Loucy (cell line): ENCODE measurements at regions not wholly inside any gene's neighbourhood (a gene's known extent, or its start where the extent isn't known, plus 50 kb on each side); places are given as distances from the start of the nearest gene placed in this dataset.

Source experiments
- H2AFZ ChIP-seq: fragments of 200-600 bp; sonication (generic); 2 replicates; pipeline ENCODE4 v1.6.0; 2016; ENCODE audit warnings: antibody characterized with exemption, mild to moderate bottlenecking, low read length, moderate library complexity
- H3F3A ChIP-seq: fragments of 200-600 bp; 2 replicates; pipeline ENCODE4 v1.6.0; 2016; ENCODE audit warnings: antibody characterized with exemption, low read depth, mild to moderate bottlenecking
- H3K27me3 ChIP-seq: fragments of 200-600 bp; sonication (generic); 2 replicates; pipeline ENCODE4 v1.6.1; 2014; ENCODE audit warnings: low read length, mild to moderate bottlenecking; ENCODE audit not compliant: insufficient read depth, poor library complexity, severe bottlenecking
- H3K36me3 ChIP-seq: fragments of 200-600 bp; sonication (generic); 2 replicates; pipeline ENCODE4 v1.6.1; 2016; ENCODE audit warnings: low read length; ENCODE audit not compliant: insufficient read depth
- H3K4me1 ChIP-seq: fragments of 200-600 bp; sonication (generic); 2 replicates; pipeline ENCODE4 v1.5.1; 2014; ENCODE audit warnings: low read length, mild to moderate bottlenecking; ENCODE audit not compliant: insufficient read depth, poor library complexity, severe bottlenecking
- H3K4me2 ChIP-seq: fragments of 200-600 bp; sonication (generic); 2 replicates; pipeline ENCODE4 v1.6.0; 2014; ENCODE audit warnings: antibody characterized with exemption, low read length, low read depth, mild to moderate bottlenecking; ENCODE audit not compliant: poor library complexity, severe bottlenecking
- H3K4me3 ChIP-seq: fragments of 200-600 bp; sonication (generic); 2 replicates; pipeline ENCODE4 v1.5.1; 2014; ENCODE audit warnings: low read length, mild to moderate bottlenecking, mixed read lengths; ENCODE audit not compliant: poor library complexity, severe bottlenecking
- H3K79me2 ChIP-seq: fragments of 200-600 bp; sonication (generic); 2 replicates; pipeline ENCODE4 v1.6.1; 2014; ENCODE audit warnings: low read length; ENCODE audit not compliant: insufficient read depth
- H3K9ac ChIP-seq: fragments of 200-600 bp; sonication (generic); 2 replicates; pipeline ENCODE4 v1.6.0; 2014; ENCODE audit warnings: mild to moderate bottlenecking, low read depth, low read length, moderate library complexity; ENCODE audit not compliant: poor library complexity, severe bottlenecking
- H3K9me2 ChIP-seq: fragments of 200-600 bp; sonication (generic); replicated peaks from 2 replicates; pipeline ENCODE4 v1.6.1; 2016; ENCODE audit warnings: low read depth, low read length, mixed read lengths
- H3K9me3 ChIP-seq: fragments of 200-600 bp; sonication (generic); 2 replicates; pipeline ENCODE4 v1.6.1; 2014; ENCODE audit warnings: mild to moderate bottlenecking, antibody characterized with exemption, low read length, low read depth; ENCODE audit not compliant: insufficient read depth
- H4K20me1 ChIP-seq: fragments of 200-600 bp; sonication (generic); 2 replicates; pipeline ENCODE4 v1.6.0; 2014; ENCODE audit warnings: antibody characterized with exemption, low read length, mild to moderate bottlenecking; ENCODE audit not compliant: insufficient read depth, poor library complexity, severe bottlenecking
- EZH2phosphoT487 ChIP-seq: fragments of 200-600 bp; IDR thresholded peaks from 2 replicates; pipeline ENCODE4 v1.6.1; 2018; ENCODE audit warnings: antibody characterized with exemption, mild to moderate bottlenecking, moderate library complexity, borderline replicate concordance
- TF ChIP-seq, protein P1 (sequence below): fragments of 200-600 bp; sonication (generic); conservative IDR thresholded peaks from 2 replicates; pipeline ENCODE4 v1.5.1; 2014; ENCODE audit warnings: mild to moderate bottlenecking, antibody characterized with exemption, low read length

DNA sequence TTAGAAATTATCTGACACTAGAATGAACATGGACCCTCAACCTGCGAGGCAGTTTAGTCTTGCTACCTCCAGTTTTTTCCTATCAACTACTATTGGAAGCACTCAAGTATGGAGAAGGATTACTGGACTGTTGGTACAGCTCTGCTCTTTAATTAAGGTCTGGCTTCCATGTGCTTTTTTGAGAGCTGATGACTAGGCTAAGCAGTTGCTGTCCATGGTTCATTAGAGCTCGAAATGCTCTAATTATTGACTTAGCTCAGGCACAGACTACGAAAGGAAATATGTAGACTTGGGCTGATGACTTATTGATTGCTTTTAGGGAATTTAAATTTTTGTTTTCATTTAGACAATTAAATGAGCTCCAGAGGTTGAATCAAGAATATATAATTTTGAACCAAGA lies 1281.6 kb downstream of the HACE1 start:
- no peak overlapping the region for H3K4me2 ChIP-seq
- H3K79me2 ChIP-seq, result no peaks in the 10 kb centered on the region
- H3K9ac ChIP-seq, result no peak overlapping the region
- H3K4me1 ChIP-seq, result no peaks in the 10 kb centered on the region
- H3K9me3 ChIP-seq, result no peaks in the 10 kb centered on the region
- TF ChIP-seq, protein P1, sequence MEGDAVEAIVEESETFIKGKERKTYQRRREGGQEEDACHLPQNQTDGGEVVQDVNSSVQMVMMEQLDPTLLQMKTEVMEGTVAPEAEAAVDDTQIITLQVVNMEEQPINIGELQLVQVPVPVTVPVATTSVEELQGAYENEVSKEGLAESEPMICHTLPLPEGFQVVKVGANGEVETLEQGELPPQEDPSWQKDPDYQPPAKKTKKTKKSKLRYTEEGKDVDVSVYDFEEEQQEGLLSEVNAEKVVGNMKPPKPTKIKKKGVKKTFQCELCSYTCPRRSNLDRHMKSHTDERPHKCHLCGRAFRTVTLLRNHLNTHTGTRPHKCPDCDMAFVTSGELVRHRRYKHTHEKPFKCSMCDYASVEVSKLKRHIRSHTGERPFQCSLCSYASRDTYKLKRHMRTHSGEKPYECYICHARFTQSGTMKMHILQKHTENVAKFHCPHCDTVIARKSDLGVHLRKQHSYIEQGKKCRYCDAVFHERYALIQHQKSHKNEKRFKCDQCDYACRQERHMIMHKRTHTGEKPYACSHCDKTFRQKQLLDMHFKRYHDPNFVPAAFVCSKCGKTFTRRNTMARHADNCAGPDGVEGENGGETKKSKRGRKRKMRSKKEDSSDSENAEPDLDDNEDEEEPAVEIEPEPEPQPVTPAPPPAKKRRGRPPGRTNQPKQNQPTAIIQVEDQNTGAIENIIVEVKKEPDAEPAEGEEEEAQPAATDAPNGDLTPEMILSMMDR, result no peak
- no peak for TF ChIP-seq EZH2phosphoT487
- H3K9me2 ChIP-seq, result no peaks in the 10 kb centered on the region
- no peaks in the 10 kb centered on the region for H3F3A ChIP-seq
- no peaks in the 10 kb centered on the region for H3K36me3 ChIP-seq
- H3K27me3 ChIP-seq, result no peaks in the 10 kb centered on the region
- H2AFZ ChIP-seq, result no peak overlapping the region
- no peaks in the 10 kb centered on the region for H4K20me1 ChIP-seq
- H3K4me3 ChIP-seq, result no peak overlapping the region

DNA sequence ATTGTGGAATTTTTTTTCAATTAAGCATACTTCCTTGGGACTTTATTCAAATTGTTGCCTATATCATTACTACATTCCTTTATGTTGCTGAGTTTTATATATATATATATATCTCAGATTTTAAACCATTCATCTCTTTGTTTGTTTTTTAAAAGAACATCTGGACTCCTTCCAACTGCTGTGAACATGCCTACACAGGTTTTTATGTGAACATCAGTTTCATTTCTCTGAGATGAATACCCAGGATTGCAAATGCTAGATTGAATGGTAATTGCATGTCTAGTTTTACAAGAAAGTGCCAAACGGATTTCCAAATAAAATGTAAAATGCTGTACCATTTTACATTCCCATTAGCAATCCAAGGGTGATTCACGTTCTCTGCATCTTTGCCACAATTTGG lies 1289.3 kb downstream of the HACE1 start:
- no peaks in the 10 kb centered on the region for H3K9me3 ChIP-seq
- H3K27me3 ChIP-seq, result no peaks in the 10 kb centered on the region
- no peaks in the 10 kb centered on the region for H4K20me1 ChIP-seq
- no peaks in the 10 kb centered on the region for H3F3A ChIP-seq
- H3K9me2 ChIP-seq, result no peaks in the 10 kb centered on the region
- no peak overlapping the region for H3K4me2 ChIP-seq
- H3K9ac ChIP-seq, result no peak overlapping the region
- no peak overlapping the region for H2AFZ ChIP-seq
- no peaks in the 10 kb centered on the region for H3K4me1 ChIP-seq
- no peaks in the 10 kb centered on the region for H3K36me3 ChIP-seq
- no peak for TF ChIP-seq EZH2phosphoT487
- TF ChIP-seq, protein P1, result no peak
- no peaks in the 10 kb centered on the region for H3K79me2 ChIP-seq
- no peak overlapping the region for H3K4me3 ChIP-seq

DNA sequence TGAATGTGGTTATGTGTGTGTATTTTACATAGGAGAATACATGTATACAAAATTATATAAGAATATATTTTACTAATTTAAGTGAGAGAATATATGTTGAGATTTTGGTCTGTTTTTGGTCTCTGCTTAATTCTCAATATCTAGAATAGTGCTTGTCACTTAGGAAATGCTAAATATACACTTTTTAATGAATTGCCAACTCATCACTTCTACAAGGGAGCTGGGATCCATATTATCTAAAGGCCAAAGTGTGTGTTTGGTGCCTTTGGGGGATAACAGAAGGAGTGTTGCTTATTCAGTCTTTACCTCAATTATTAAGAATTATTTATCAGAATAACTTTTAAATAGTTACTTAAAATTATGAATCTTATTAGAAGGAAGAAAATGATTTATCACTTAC lies 1304.8 kb downstream of the HACE1 start:
- no peak overlapping the region for H3K4me2 ChIP-seq
- H3F3A ChIP-seq, result no peaks in the 10 kb centered on the region
- no peaks in the 10 kb centered on the region for H3K36me3 ChIP-seq
- no peaks in the 10 kb centered on the region for H4K20me1 ChIP-seq
- no peaks in the 10 kb centered on the region for H3K27me3 ChIP-seq
- H3K4me1 ChIP-seq, result no peaks in the 10 kb centered on the region
- TF ChIP-seq, protein P1, result no peak
- no peak for TF ChIP-seq EZH2phosphoT487
- H3K4me3 ChIP-seq, result no peak overlapping the region
- no peak overlapping the region for H2AFZ ChIP-seq
- 0 out of 2 replicates have a peak, but pooled peaks cover 3% of the 10 kb centered on the region for H3K9me2 ChIP-seq
- no peaks in the 10 kb centered on the region for H3K79me2 ChIP-seq
- no peak overlapping the region for H3K9ac ChIP-seq
- H3K9me3 ChIP-seq, result no peaks in the 10 kb centered on the region
